HG03066 (cell line): ENCODE measurements at regions not wholly inside any gene's neighbourhood (a gene's known extent, or its start where the extent isn't known, plus 50 kb on each side); places are given as distances from the start of the nearest gene placed in this dataset.
"Not testable (repeated sequence)": the region's sequence is repeated elsewhere in the genome, so short reads cannot be mapped to it uniquely, and the experiment has no call there.

ENCODE experiments used
- ATAC-seq: cut with Tn5 transposase; IDR thresholded peaks from one replicate; pipeline ENCODE4 v1.9.1; 2021; ENCODE audit warnings: low read depth; ENCODE audit not compliant: unreplicated experiment

- no peak for ATAC-seq
These were observed 286.6 kb upstream of the POU5F2 start for GRCh38 chr5:94028001-94028400.

- ATAC-seq, result no peak
These were observed 285.7 kb upstream of the POU5F2 start for GRCh38 chr5:94027145-94027544.

DNA sequence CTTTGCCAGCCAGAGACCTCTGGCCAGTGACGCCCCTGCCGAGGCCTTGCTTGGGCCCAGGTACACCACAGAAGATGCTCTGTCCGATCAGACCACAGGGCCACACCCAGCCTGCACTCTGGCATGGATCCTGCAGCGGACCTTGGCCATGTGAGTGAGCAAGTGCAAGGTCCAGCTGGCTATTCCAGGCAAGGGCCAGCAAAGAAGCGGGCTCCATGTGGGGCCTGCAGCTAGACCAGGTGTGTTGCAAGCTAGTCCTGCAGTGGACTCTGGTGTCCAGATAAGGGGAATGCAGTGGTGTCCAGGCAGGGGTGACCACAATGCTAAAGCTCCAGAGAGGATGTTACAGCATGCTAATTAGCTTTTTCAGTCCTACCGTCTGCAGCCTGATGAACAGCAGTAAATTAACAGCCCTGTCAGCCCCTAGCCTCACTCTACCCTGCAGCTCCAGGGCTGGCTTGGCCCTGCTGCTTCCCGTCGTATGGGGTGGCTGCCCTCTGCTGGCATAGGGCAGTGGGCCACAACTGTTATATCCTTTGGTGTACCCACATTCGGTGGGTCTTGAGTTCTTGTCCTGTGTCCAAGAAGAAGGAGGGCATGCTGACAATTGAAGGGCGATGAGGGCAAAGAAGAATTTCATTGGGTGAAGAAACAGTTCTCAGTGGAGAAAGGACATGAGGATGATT lies 284.5 kb upstream of the POU5F2 start:
- ATAC-seq, result no peak

DNA sequence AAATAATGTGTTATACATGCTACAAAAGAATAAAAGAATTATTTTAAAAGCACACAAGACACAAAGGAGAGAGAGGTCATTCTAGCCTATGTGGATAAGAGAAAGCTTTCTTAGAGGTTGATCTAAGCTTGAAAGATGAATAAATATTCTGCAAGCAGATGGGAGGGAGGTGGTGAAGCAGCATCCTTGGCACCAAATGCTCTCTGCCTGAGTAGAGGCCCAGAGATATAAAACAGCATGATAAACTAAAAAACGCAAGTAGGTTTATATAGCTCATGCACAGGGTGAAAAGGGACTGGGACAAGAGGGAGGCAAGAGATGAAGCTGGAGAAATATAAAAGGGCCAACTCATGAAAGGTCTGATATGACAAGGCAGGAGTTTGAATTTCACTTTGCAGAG lies 283.2 kb upstream of the POU5F2 start:
- ATAC-seq, result no peak

GRCh38 chr5:94024101-94024500 lies 282.7 kb upstream of the POU5F2 start:
- no peak for ATAC-seq

DNA sequence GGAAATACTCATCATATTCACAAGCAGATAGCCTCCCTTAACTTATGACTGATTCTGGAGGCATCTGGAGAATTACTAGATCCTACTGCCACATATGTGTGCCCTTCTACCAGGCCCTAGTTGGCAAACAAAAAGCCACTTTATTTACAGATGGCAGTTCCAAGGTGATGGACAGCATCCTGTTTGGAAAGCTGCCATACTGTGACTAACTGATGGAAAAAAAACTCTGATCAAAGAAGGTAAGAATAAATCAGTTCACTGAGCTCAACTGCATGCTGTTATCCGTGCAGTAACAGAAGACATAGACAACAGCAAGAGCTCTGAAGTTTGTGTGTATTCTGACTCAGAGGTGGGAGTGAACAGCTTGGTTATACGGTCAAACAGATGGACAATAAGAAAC lies 279.8 kb upstream of the POU5F2 start:
- no peak for ATAC-seq

DNA sequence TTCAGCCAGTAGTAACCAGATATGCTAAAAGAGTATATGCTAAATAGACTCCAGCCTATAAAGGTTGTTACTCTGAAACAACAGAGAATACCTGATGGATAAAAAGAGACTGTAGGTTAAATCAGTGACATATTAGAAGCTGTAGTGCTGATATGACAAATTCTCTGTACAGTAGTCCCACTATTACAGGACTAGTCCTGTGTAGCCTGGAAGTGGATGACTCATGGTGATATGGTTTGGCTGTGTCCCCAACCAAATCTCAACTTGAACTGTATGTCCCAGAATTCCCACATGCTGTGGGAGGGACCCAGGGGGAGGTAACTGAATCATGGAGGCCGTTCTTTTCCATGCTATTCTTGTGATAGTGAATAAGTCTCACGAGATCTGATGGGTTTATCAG lies 276.2 kb upstream of the POU5F2 start:
- no peak for ATAC-seq

GRCh38 chr5:94010814-94011213 lies 269.4 kb upstream of the POU5F2 start:
- no peak for ATAC-seq

- no peak for ATAC-seq
These were observed 267.8 kb upstream of the POU5F2 start for GRCh38 chr5:94009161-94009560.

DNA sequence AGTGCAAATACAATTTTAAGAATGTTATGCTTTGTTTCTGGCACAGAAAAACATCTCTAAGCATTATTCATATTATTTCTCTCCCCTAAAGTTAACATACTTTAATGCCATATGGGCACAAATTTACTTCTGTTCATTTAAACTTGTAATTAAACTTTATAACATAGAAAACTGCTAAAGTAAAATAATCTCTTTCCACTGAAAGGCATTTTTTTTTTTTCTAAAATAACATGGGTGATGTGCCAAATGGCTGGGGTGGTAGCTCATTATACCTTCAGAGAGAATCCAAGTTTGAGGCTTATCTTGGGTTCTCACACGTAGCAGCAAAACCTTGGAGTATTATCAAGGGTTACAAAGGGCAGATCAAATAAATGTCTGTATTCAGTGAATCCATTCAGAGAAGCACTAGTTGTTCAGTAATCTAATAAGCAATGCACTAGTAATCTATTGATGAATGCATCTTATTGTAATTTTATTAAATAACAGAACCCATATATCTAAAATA lies 257.6 kb upstream of the POU5F2 start:
- no peak for ATAC-seq

DNA sequence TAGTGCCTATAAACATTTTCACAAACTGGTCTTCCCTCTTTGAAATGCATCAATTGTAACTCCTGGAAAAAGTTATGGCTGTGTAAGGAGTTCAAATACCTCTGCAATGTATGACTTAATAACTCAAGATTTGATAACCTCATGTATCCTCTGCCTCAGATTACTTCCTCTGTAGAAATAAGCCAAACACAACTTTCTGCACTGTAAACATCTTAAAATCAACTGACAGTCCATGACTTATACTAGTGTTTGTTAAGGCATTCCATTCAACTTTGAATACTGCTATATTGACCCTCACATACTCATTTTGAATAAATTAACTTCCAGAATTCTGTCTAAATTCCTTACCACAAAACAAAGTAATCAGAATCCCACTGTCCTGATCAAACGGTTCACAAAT lies 256.2 kb upstream of the POU5F2 start:
- no peak for ATAC-seq

DNA sequence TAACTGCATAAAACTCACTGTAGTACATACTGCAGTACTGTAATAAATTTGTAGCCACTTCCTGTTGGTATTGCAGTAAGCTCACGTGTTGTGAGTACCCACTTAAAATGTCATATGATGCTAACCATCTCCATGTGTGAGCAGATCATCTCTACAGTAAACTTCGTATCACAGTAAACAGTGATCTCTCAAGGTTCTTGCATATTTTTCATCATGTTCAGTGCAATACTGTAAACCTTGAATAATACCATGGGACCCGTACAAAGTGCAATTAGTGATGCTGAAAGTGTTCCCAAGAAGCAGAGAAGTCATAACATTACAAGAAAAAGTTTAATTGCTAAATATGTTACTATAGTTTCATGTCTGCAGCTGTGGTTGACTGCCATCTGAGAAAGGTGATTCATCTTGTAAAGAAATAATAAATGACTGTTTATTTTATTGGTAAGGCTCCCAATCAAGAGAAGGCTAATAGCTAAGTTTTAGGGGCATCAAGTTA lies 253.8 kb upstream of the POU5F2 start:
- ATAC-seq, result no peak

GRCh38 chr5:93993161-93993560 lies 251.8 kb upstream of the POU5F2 start:
- ATAC-seq, result no peak

GRCh38 chr5:93990504-93991070 lies 249.2 kb upstream of the POU5F2 start:
- no peak for ATAC-seq

DNA sequence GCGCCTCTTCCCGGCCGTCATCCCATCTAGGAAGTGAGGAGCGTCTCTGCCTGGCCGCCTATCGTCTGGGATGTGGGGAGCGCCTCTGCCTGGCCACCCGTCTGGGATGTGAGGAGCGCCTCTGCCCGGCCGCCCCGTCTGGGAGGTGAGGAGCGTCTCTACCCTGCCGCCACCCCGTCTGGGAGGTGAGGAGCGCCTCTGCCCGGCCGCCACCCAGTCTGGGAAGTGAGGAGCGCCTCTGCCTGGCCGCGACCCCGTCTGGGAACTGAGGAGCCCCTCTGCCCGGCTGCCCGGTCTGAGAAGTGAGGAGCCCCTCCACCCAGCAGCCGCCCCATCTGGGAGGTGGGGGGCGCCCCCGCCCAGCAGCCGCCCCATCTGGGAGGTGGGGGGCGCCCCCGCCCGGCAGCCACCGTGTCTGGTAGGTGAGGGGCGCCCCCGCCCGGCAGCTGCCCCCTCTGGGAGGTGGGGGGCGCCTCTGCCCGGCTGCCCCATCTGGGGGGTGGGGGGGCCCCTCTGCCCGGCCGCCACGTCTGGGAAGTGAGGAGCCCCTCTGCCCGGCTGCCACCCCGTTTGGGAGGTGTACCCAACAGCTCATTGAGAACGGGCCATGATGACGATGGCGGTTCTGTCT lies 244.7 kb upstream of the POU5F2 start:
- not testable (repeated sequence) for ATAC-seq

DNA sequence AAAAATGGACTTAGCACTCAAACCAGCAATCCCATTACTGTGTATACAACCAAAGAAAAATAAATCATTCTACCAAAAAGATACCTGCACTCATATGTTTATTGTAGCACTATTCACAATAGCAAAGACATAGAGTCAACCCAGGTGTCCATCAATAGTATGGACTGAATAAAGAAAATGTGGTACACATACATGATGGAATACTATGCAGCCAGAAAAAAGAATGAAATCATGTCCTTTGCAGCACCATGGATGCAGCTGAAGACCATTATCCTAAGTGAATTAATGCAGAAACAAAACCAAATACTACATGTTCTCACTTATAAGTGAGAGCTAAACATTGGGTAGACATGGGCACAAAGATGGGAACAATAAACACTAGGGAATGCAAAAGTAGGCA lies 236.8 kb upstream of the POU5F2 start:
- no peak for ATAC-seq

- ATAC-seq, result no peak
These were observed 226.5 kb upstream of the POU5F2 start for GRCh38 chr5:93967923-93968322.

DNA sequence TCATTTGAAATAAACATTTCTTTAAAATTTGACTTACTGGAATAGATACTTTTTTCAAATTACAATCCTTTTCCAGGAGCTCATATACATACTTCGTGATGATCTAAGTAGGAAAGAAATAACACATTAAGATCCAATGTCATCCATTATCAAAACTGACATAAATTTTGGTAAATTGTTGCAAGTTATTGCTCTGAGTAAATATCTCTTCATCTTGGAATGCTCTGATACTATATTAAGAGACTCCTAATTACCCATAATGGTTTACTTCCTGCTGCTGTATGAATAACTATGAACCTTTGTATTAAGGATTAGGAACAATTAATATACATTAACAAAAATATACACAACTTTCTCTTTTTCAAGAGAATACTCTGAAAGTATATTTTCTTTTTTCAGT lies 223.0 kb upstream of the POU5F2 start:
- ATAC-seq, result no peak

GRCh38 chr5:93960042-93960441 lies 218.6 kb upstream of the POU5F2 start:
- ATAC-seq, result no peak

GRCh38 chr5:93956006-93956405 lies 214.6 kb upstream of the POU5F2 start:
- ATAC-seq, result no peak

- ATAC-seq, result no peak
These were observed 213.1 kb upstream of the POU5F2 start for GRCh38 chr5:93954421-93955069.
